Esophagus muscularis mucosa (tissue), 4 donors: ENCODE measurements at regions not wholly inside any gene's neighbourhood (a gene's known extent, or its start where the extent isn't known, plus 50 kb on each side); places are given as distances from the start of the nearest gene placed in this dataset.

Experiments used
- DNase-seq: peaks from one replicate; pipeline ENCODE4 v3.0.0-alpha.2; 2017; ENCODE audit errors: extremely low spot score
- H3K27ac ChIP-seq, 4 donors: fragments of 200-600 bp; sonication (generic); replicated peaks in 1 of 4; 1 replicate in 3 of 4; 2 replicates in 1 of 4; pipeline ENCODE4 v1.5.1; 2016 to 2019; ENCODE audit warnings: mild to moderate bottlenecking in 1 of 4
- H3K27me3 ChIP-seq, 4 donors: fragments of 200-600 bp; sonication (generic); one replicate each; pipeline versions ENCODE4 v1.5.1 to v1.6.0; 2016 to 2019
- H3K36me3 ChIP-seq, 4 donors: fragments of 200-600 bp; sonication (generic); one replicate each; pipeline ENCODE4 v1.5.1; 2016 to 2019
- H3K4me1 ChIP-seq, 4 donors: fragments of 200-600 bp; sonication (generic); one replicate each; pipeline ENCODE4 v1.5.1; 2016 to 2019
- H3K4me3 ChIP-seq, 4 donors: fragments of 200-600 bp; sonication (generic); 1 replicate in 2 of 4; 2 replicates in 2 of 4; pipeline ENCODE4 v1.5.1; 2016 to 2019; ENCODE audit warnings: mild to moderate bottlenecking in 4 of 4, moderate library complexity in 1 of 4
- H3K9me3 ChIP-seq, 4 donors: fragments of 200-600 bp; sonication (generic); 1 replicate in 3 of 4; 2 replicates in 1 of 4; pipeline ENCODE4 v1.5.1; 2016 to 2019
- CTCF ChIP-seq, 3 experiments: fragments of 200-600 bp in 2 of 3; fragments of 450-650 bp in 1 of 3; sonication (generic) in 2 of 3; IDR thresholded peaks; one replicate each; pipeline ENCODE4 v1.5.1; 2017 to 2019; ENCODE audit warnings: antibody characterized with exemption in 3 of 3, mild to moderate bottlenecking in 2 of 3, moderate library complexity in 1 of 3
- EP300 ChIP-seq: sonication (generic); formaldehyde crosslinking; IDR thresholded peaks from one replicate; pipeline ENCODE4 v1.6.1; 2017; ENCODE audit warnings: antibody characterized with exemption
- POLR2A ChIP-seq: fragments of 450-650 bp; IDR thresholded peaks from one replicate; pipeline ENCODE4 v1.6.1; 2017; ENCODE audit warnings: antibody characterized with exemption, moderate library complexity, mild to moderate bottlenecking, low read depth
- POLR2AphosphoS5 ChIP-seq, 2 donors: sonication (generic); formaldehyde crosslinking; IDR thresholded peaks; one replicate each; pipeline ENCODE4 v1.6.1; 2017; ENCODE audit warnings: antibody characterized with exemption in 2 of 2
- WGBS: methylation state at CpG from one replicate; pipeline ENCODE4 v1.1.5; 2018; 5-methylcytosine and 5-hydroxymethylcytosine counted together
- intact Hi-C: fragments of 100-400 bp; cut with DNase I; formaldehyde crosslinking; loops from one replicate; pipeline ENCODE4 v1.15.1; 2023

GRCh38 chr2:12602661-12603060 lies 114.1 kb upstream of the TRIB2 start:
- no peak overlapping the region for H3K4me3 ChIP-seq
- no peak for DNase-seq
- 79% methylated on average over 2 of the region's 2 CpGs for WGBS
- H3K4me1 ChIP-seq = peaks cover 0 to 4% (median 0%) of the 10 kb centered on the region in 4 donors
- H3K27me3 ChIP-seq = no peaks in the 10 kb centered on the region
- intact Hi-C loops = no loop called here
- no peaks in the 10 kb centered on the region for H3K36me3 ChIP-seq
- TF ChIP-seq CTCF (IDR thresholded peaks at IDR 0.05) = no peak
- TF ChIP-seq EP300 = no peak
- TF ChIP-seq POLR2AphosphoS5 (IDR thresholded peaks at IDR 0.05) = no peak
- no peak for TF ChIP-seq POLR2A
- no peak overlapping the region for H3K27ac ChIP-seq
- no peaks in the 10 kb centered on the region for H3K9me3 ChIP-seq

DNA sequence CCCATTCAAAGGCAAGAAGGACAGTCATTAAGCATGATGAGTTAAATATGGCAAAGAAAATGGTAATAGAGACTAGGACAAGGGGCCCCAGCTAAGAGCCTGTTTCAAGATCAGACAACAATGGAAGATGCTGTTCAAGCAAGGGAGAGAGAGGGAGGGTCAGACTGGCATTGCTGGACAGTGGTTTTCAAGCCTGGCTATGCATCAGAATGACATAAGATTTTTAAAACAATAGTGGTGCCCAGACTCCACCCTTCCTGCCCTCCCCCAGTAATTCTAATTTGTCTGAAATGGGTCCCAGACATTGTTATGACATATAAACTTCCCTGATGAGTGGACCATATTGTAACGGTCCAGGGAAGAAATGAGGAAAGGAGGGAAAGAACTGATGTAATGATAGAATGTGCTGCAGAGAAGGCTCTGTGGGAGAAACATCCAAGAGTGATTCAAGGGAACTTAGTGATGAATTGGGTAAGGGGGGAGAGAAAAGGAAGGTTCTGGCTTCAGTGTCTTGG lies 112.9 kb upstream of the TRIB2 start:
- Histone ChIP-seq H3K27ac (no peak overlapping the region), H3K36me3 (no peaks in the 10 kb centered on the region), H3K4me1 (peaks cover 0 to 4% (median 0%) of the 10 kb centered on the region in 4 donors), H3K27me3 (no peaks in the 10 kb centered on the region), H3K4me3 (no peak overlapping the region), H3K9me3 (no peaks in the 10 kb centered on the region)
- no peak for DNase-seq
- TF ChIP-seq POLR2AphosphoS5 (IDR thresholded peaks at IDR 0.05) (no peak), EP300 (no peak), CTCF (IDR thresholded peaks at IDR 0.05) (no peak), POLR2A (no peak)
- intact Hi-C loops = no loop called here
- WGBS = 56% methylated on average over 1 of the region's 1 CpG

- intact Hi-C loops = no loop called here
- DNase-seq = no peak
- WGBS = 97% methylated on average over 2 of the region's 2 CpGs
- Histone ChIP-seq H3K9me3 (no peaks in the 10 kb centered on the region), H3K27me3 (no peaks in the 10 kb centered on the region), H3K27ac (no peak overlapping the region), H3K36me3 (no peaks in the 10 kb centered on the region), H3K4me1 (peaks cover 0 to 4% (median 0%) of the 10 kb centered on the region in 4 donors), H3K4me3 (no peak overlapping the region)
- TF ChIP-seq POLR2AphosphoS5 (IDR thresholded peaks at IDR 0.05) (no peak), EP300 (no peak), CTCF (IDR thresholded peaks at IDR 0.05) (no peak), POLR2A (no peak)
Measured at GRCh38 chr2:12604341-12604740, 112.4 kb upstream of the TRIB2 start.

- intact Hi-C loops = no loop called here
- H3K36me3 ChIP-seq = no peaks in the 10 kb centered on the region
- H3K27ac ChIP-seq = no peak overlapping the region
- no peak for DNase-seq
- H3K4me3 ChIP-seq = no peak overlapping the region
- 56% methylated on average over 1 of the region's 1 CpG for WGBS
- TF ChIP-seq POLR2A = no peak
- TF ChIP-seq EP300 = no peak
- no peak for TF ChIP-seq CTCF (IDR thresholded peaks at IDR 0.05)
- no peak for TF ChIP-seq POLR2AphosphoS5 (IDR thresholded peaks at IDR 0.05)
- H3K9me3 ChIP-seq = no peaks in the 10 kb centered on the region
- H3K27me3 ChIP-seq = no peaks in the 10 kb centered on the region
- peaks cover 0 to 4% (median 0%) of the 10 kb centered on the region in 4 donors for H3K4me1 ChIP-seq
Measured at GRCh38 chr2:12605366-12605765, 111.4 kb upstream of the TRIB2 start.

GRCh38 chr2:12605936-12606335 lies 110.8 kb upstream of the TRIB2 start:
- no peak overlapping the region for H3K4me3 ChIP-seq
- intact Hi-C loops = no loop called here
- H3K27ac ChIP-seq = no peak overlapping the region
- no peak for DNase-seq
- no peaks in the 10 kb centered on the region for H3K27me3 ChIP-seq
- WGBS = 88% methylated on average over 2 of the region's 2 CpGs
- H3K36me3 ChIP-seq = no peaks in the 10 kb centered on the region
- no peak for TF ChIP-seq POLR2A
- no peak for TF ChIP-seq EP300
- TF ChIP-seq CTCF (IDR thresholded peaks at IDR 0.05) = no peak
- TF ChIP-seq POLR2AphosphoS5 (IDR thresholded peaks at IDR 0.05) = no peak
- H3K4me1 ChIP-seq = peaks cover 0 to 4% (median 0%) of the 10 kb centered on the region in 4 donors
- no peaks in the 10 kb centered on the region for H3K9me3 ChIP-seq
